ENCODE measurements at regions not wholly inside any gene's neighbourhood (a gene's known extent, or its start where the extent isn't known, plus 50 kb on each side); places are given as distances from the start of the nearest gene placed in this dataset.

- Histone ChIP-seq H4K20me1 (ENCODE audit: insufficient read depth, low read length) (no peaks in the 10 kb centered on the region), H3K9me3 (ENCODE audit: control insufficient read depth, insufficient read depth, low read length) (no peaks in the 10 kb centered on the region), H2BK15ac (ENCODE audit: low read depth, low read length) (no peak overlapping the region), H3K56ac (ENCODE audit: extremely low read depth, insufficient read depth, low read length) (no peak overlapping the region), H3K4me1 (ENCODE audit: control insufficient read depth, insufficient read depth, low read length) (peaks cover 2% of the 10 kb centered on the region; the same call in 1 of the 2 replicates), H3K18ac (ENCODE audit: low read depth, low read length) (no peak overlapping the region), H3K79me1 (ENCODE audit: low read depth in 1 of 2, low read length in 2 of 2) (no peaks in the 10 kb centered on the region), H3K4me3 (ENCODE audit: insufficient read depth, low read depth, low read length) (no peak overlapping the region), H3K4ac (ENCODE audit: low read depth, low read length) (no peak overlapping the region), H2BK120ac (ENCODE audit: low read depth, low read length) (no peak overlapping the region), H3K9me1 (ENCODE audit: insufficient read depth, low read length) (no peaks in the 10 kb centered on the region), H3K36me3 (ENCODE audit: control insufficient read depth, insufficient read depth, low read length) (no peaks in the 10 kb centered on the region), H2BK5ac (ENCODE audit: low read depth, low read length, poor library complexity, severe bottlenecking) (no peak overlapping the region), H4K8ac (ENCODE audit: low read depth in 2 of 2, low read length in 2 of 2) (no peak overlapping the region), H3K27me3 (ENCODE audit: control insufficient read depth, insufficient read depth, low read length) (no peaks in the 10 kb centered on the region), H2AFZ (replicated peaks; ENCODE audit: low read length, poor library complexity) (no peak overlapping the region), H3K23ac (ENCODE audit: low read depth, low read length) (no peak overlapping the region), H3K4me2 (ENCODE audit: low read depth, low read length) (no peak overlapping the region), H3K9ac (ENCODE audit: low read depth, low read length) (no peak overlapping the region), H4K5ac (ENCODE audit: low read depth, low read length) (no peak overlapping the region), H4K91ac (ENCODE audit: insufficient read depth, low read depth, low read length) (no peak overlapping the region), H2BK20ac (ENCODE audit: low read depth, low read length) (no peak overlapping the region), H3K14ac (replicated peaks; ENCODE audit: low read depth, low read length) (no peak overlapping the region), H2AK9ac (replicated peaks; ENCODE audit: low read depth, low read length, poor library complexity) (no peak overlapping the region), H2AK5ac (ENCODE audit: low read depth, low read length) (no peak overlapping the region), H3K27ac (ENCODE audit: insufficient read depth, low read length) (no peak overlapping the region)
- BruUV-seq (replicated peaks), result no TSS peak
- in situ Hi-C loops (cut with MboI; ENCODE audit: low sequenced_read_pairs) (no loop called here), dilution Hi-C loops (cut with HindIII; ENCODE audit: low sequenced_read_pairs, unreplicated experiment) (no loop called here), intact Hi-C loops (cut with micrococcal nuclease) (no loop called here)
- TF ChIP-seq FOS (IDR thresholded peaks at IDR 0.05; ENCODE audit: low read depth, low read length), result no peak
- TF ChIP-seq RAD21 (IDR thresholded peaks at IDR 0.05; ENCODE audit: low read length), result no peak
- TF ChIP-seq, protein P1, sequence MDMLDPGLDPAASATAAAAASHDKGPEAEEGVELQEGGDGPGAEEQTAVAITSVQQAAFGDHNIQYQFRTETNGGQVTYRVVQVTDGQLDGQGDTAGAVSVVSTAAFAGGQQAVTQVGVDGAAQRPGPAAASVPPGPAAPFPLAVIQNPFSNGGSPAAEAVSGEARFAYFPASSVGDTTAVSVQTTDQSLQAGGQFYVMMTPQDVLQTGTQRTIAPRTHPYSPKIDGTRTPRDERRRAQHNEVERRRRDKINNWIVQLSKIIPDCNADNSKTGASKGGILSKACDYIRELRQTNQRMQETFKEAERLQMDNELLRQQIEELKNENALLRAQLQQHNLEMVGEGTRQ (IDR thresholded peaks at IDR 0.05; ENCODE audit: low read depth, low read length), result no peak
- no peak; the same call in 1 of the 2 replicates for ATAC-seq (ENCODE audit: low read depth)
- no CpG with 5 or more reads among the region's 2 CpGs for WGBS, 2 experiments (ENCODE audit: extremely low coverage in 2 of 2, insufficient read length in 1 of 2)
- POLR2A ChIA-PET (ENCODE audit: unreplicated experiment), result no interaction called here
- CTCF ChIA-PET, result no interaction called here
- peak; percentile 8 for DNase-seq
These were observed 394.6 kb downstream of the AEBP2 start for GRCh38 chr12:19833775-19834501.
